Common myeloid progenitor, CD34-positive (primary cell): ENCODE measurements at regions not wholly inside any gene's neighbourhood (a gene's known extent, or its start where the extent isn't known, plus 50 kb on each side); places are given as distances from the start of the nearest gene placed in this dataset.

Source experiments
- CTCF ChIA-PET: fragments of 350-600 bp; sonication (Branson Sonifier 250); formaldehyde crosslinking; loops from one replicate; lab custom pipeline; 2021; ENCODE audit warnings: antibody characterized with exemption; lab: Charles Lee
- POLR2A ChIA-PET: fragments of 350-600 bp; sonication (Branson Sonifier 250); formaldehyde crosslinking; loops from one replicate; lab custom pipeline; 2021; ENCODE audit warnings: antibody characterized with exemption; lab: Charles Lee
- DNase-seq, 3 donors: peaks; one replicate each; pipeline versions ENCODE4 v3.0.0 to v3.0.0-alpha.2; 2013
- H3K27ac ChIP-seq, 2 experiments: 1 replicate in 1 of 2; 2 replicates in 1 of 2; pipeline ENCODE4 v1.7.0; 2013; ENCODE audit warnings: inconsistent platforms in 2 of 2, low read length in 2 of 2, mild to moderate bottlenecking in 2 of 2, low read depth in 1 of 2, moderate library complexity in 1 of 2; ENCODE audit not compliant: severe bottlenecking in 2 of 2, insufficient read depth in 1 of 2, poor library complexity in 1 of 2
- H3K27me3 ChIP-seq, 5 experiments: replicated peaks in 2 of 5; 1 replicate in 3 of 5; 2 replicates in 2 of 5; pipeline versions ENCODE4 v1.6.1 to v1.7.0; 2013; ENCODE audit warnings: low read length in 4 of 5, mild to moderate bottlenecking in 2 of 5, moderate library complexity in 2 of 5, inconsistent platforms in 1 of 5; ENCODE audit not compliant: insufficient read depth in 5 of 5, control insufficient read depth in 4 of 5
- H3K36me3 ChIP-seq, 4 experiments: 1 replicate in 2 of 4; 2 replicates in 2 of 4; pipeline versions ENCODE4 v1.6.1 to v1.7.0; 2013; ENCODE audit warnings: low read length in 3 of 4, control low read depth in 1 of 4, mild to moderate bottlenecking in 1 of 4; ENCODE audit not compliant: control insufficient read depth in 4 of 4, insufficient read depth in 4 of 4
- H3K4me1 ChIP-seq, 4 experiments: 1 replicate in 3 of 4; 2 replicates in 1 of 4; pipeline versions ENCODE4 v1.6.1 to v1.7.1; 2013; ENCODE audit warnings: low read length in 3 of 4, mild to moderate bottlenecking in 3 of 4, control low read depth in 1 of 4, inconsistent platforms in 1 of 4, moderate library complexity in 1 of 4; ENCODE audit not compliant: control insufficient read depth in 4 of 4, insufficient read depth in 4 of 4; ENCODE audit errors: control extremely low read depth in 1 of 4
- H3K4me3 ChIP-seq, 7 experiments: 1 replicate in 4 of 7; 2 replicates in 3 of 7; pipeline versions ENCODE4 v1.5.1 to v1.7.0; 2013; ENCODE audit warnings: mild to moderate bottlenecking in 7 of 7, low read length in 6 of 7, moderate library complexity in 6 of 7, inconsistent platforms in 2 of 7, low read depth in 2 of 7, control low read depth in 1 of 7; ENCODE audit not compliant: insufficient read depth in 4 of 7, control insufficient read depth in 1 of 7; ENCODE audit errors: extremely low read depth in 1 of 7
- H3K9me3 ChIP-seq, 5 experiments: 1 replicate in 4 of 5; 2 replicates in 1 of 5; pipeline versions ENCODE4 v1.6.1 to v1.7.1; 2013; ENCODE audit warnings: low read length in 4 of 5, mild to moderate bottlenecking in 2 of 5, inconsistent platforms in 1 of 5, low read depth in 1 of 5, moderate library complexity in 1 of 5; ENCODE audit not compliant: control insufficient read depth in 4 of 5, insufficient read depth in 2 of 5; ENCODE audit errors: control extremely low read depth in 1 of 5
- whole genome bisulfite sequencing: methylation state at CpG from one replicate; pipeline ENCODE4 v1.1.5; 2013; ENCODE audit not compliant: insufficient coverage; 5-methylcytosine and 5-hydroxymethylcytosine counted together

DNA sequence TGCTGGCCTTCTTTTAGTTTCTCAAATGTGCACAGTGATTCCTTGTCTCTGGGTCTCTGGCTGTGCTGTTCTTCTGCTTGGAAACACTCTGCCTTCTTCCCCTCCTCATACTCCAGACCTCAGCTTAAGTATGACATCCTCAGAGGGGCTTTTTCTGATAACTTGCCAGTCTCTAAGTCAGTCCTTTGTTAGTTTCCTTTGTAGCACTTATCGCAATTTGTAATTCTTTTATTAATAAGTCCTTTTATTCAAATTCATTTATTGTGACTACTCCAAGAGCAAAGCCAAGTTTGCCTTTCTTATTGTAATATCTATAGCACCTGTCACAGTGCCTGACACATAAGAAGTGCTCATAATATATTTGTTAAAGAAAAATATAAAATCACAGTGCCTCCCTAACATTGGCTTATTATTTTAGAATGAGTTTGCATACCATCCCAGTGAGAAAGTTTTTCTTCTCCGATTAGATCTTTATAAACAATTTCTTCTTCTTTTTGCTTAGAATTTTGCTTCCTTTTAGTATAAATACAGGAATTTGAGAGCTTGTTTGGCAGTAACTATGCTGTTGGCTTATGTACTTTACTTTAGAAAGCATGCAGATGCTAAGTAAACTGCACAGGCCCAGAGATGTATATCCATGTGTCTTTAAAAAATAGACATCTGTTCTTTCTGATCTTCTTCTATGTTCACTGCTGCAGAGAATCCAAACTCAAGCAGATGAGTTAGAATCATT lies 198.0 kb downstream of the GAS1 start:
- Histone ChIP-seq H3K9me3 (peaks cover 0 to 1% (median 0%) of the 10 kb centered on the region in 5 experiments), H3K27me3 (no peaks in the 10 kb centered on the region), H3K36me3 (no peaks in the 10 kb centered on the region), H3K27ac (no peak overlapping the region), H3K4me1 (no peaks in the 10 kb centered on the region), H3K4me3 (no peak overlapping the region)
- DNase-seq, result no peak
- WGBS, result no CpG with 5 or more reads among the region's 2 CpGs
- ChIA-PET POLR2A (no interaction called here), CTCF (no interaction called here)

DNA sequence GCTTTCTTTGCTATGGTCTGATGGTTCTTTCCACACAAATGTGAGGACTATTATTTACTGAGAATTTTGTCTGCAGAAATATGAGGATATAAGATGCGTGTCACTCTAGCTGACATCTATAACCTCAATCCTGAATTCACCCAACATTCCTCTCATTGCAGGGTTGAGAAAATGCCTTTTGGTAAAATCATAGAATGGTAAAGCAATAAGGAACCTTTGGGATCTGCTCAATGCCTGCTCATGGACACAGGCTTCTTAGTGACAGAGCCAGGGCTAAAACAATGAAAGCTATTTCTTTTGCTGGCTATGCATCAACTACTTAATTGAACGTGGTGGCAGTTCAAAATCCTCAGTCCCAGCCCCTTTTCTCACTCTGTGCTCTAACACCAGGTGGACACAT lies 199.6 kb downstream of the GAS1 start:
- CTCF ChIA-PET, result no interaction called here
- DNase-seq, result no peak
- H3K9me3 ChIP-seq, result peaks cover 0 to 1% (median 0%) of the 10 kb centered on the region in 5 experiments
- no peaks in the 10 kb centered on the region for H3K36me3 ChIP-seq
- H3K4me1 ChIP-seq, result no peaks in the 10 kb centered on the region
- H3K27ac ChIP-seq, result no peak overlapping the region
- 56% methylated on average over 1 of the region's 2 CpGs for WGBS
- no peaks in the 10 kb centered on the region for H3K27me3 ChIP-seq
- POLR2A ChIA-PET, result no interaction called here
- no peak overlapping the region for H3K4me3 ChIP-seq

DNA sequence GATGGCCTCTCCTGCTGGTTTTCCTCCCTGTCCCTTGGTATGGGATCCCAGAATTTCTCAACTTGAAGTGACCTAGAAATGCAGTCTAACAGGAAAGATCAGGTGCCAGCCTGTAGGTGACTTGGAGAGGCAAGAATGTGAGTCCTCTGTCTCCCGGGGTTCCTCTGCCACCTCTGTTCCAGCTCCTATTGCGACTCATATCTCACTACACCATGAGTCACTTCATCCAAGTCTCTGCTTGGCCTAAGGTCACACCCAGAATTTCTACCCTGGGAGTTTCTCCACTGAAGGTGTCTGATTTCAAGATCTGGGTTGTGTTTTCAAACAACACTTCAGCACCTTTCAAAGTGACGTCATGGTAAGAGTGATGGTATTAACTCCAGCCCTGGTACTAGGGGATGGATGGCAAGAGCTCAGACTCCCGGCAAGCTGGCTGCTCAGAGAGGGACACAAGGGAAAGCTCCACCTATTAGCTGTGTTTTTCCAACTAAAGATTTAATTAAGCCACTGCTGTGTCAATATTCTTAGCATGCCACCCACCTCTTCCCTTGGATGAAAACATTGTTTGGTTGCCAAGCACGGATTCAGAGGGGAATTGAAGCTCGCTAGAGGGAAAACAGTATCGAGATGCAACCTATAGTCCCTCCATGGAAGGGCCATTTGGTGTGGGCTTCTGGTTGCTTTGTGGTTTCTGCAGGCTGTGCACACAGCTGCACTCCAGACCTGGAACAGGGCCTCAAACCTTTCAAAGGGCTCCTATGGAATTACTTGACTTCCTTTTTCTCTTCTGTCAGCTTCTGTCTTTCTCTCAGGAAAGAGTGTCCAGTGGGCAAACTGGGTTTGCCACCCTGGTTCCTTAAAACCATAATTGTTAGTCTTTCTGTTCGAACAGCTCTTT lies 205.7 kb downstream of the GAS1 start:
- no peaks in the 10 kb centered on the region for H3K27me3 ChIP-seq
- CTCF ChIA-PET, result no interaction called here
- 95% methylated on average over 5 of the region's 8 CpGs for WGBS
- no peak overlapping the region for H3K27ac ChIP-seq
- POLR2A ChIA-PET, result no interaction called here
- H3K4me3 ChIP-seq, result no peak overlapping the region
- no peak for DNase-seq
- H3K4me1 ChIP-seq, result no peaks in the 10 kb centered on the region
- no peaks in the 10 kb centered on the region for H3K36me3 ChIP-seq
- H3K9me3 ChIP-seq, result no peaks in the 10 kb centered on the region

DNA sequence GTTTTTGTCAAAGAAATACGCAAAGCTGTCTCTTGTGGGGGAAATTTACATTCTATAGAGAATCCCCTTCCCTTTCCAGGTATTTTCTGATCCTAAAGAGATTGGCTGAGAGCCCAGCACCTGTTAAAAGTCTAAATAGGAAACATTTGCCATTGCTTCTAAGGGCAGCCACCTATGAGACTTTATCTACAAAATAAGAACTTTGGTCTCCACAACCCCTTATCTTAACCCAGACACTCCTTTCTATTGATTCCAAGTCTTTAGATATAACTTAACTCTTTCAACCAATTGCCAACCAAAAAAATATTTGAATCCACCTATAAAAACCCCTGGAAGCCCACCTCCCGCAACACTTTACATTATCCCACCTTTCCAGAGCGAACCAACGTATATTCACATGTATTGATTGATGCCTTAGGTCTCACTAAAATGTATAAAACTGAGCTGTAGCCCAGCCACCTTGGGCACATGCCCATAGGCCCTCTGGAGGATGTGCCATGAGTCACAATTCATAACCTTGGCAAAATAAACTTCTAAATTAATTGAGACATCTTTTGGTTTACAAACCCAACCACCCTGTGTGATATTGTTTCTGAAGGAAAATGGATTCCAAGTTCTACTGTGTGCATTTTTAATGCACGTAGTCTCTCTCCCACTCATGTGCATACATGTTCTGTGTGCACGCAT lies 211.4 kb downstream of the GAS1 start:
- DNase-seq, result no peak
- Histone ChIP-seq H3K9me3 (no peaks in the 10 kb centered on the region), H3K27ac (no peak overlapping the region), H3K27me3 (peaks cover 0 to 1% (median 0%) of the 10 kb centered on the region in 5 experiments), H3K36me3 (no peaks in the 10 kb centered on the region), H3K4me3 (no peak overlapping the region), H3K4me1 (no peaks in the 10 kb centered on the region)
- POLR2A ChIA-PET, result no interaction called here
- CTCF ChIA-PET, result no interaction called here
- WGBS, result 98% methylated on average over 4 of the region's 6 CpGs

DNA sequence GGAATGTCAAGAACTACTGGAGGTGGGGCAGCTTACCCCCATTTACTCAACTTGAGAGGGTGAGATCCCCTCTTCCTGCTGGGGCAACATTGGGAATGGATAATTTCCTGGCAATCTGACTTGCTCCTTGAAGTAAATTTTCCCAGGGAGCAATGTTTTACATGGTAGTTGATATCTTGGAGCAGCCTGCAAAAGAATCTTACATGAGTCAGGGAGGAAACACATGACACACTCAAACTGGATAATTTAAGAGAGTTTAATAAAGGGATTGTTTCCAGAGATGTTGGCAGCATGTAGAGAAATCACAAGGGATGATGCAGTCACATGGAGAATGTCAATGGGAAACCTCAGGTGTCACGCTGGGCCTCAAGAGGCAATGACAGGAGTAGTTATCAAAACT lies 212.5 kb downstream of the GAS1 start:
- POLR2A ChIA-PET, result no interaction called here
- no peaks in the 10 kb centered on the region for H3K4me1 ChIP-seq
- no peak overlapping the region for H3K27ac ChIP-seq
- no peak overlapping the region for H3K4me3 ChIP-seq
- H3K27me3 ChIP-seq, result peaks cover 0 to 3% (median 0%) of the 10 kb centered on the region in 5 experiments
- no peaks in the 10 kb centered on the region for H3K9me3 ChIP-seq
- 88% methylated on average over 1 of the region's 1 CpG for WGBS
- no peaks in the 10 kb centered on the region for H3K36me3 ChIP-seq
- no peak for DNase-seq
- CTCF ChIA-PET, result no interaction called here

DNA sequence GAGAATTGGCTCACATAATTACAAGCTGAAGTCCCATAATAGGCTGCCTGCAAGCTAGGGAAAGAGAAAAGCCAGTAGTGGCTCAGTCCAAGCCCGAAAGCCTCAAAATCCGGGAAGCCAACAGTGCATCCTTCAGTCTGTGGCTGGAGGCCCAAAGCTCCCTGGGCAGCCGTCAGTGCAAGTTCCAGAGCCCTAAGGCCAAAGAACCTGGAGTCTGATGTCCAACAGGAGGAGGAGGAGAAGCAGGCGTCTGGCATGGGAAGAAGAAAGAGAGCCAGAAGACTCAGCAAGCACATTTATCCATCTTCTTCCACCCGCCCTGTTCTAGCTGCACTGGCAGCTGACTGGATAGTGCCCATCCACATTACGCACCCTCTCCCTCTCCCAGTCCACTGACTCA lies 213.4 kb downstream of the GAS1 start:
- ChIA-PET CTCF (no interaction called here), POLR2A (no interaction called here)
- Histone ChIP-seq H3K36me3 (no peaks in the 10 kb centered on the region), H3K27ac (no peak overlapping the region), H3K27me3 (peaks cover 0 to 3% (median 0%) of the 10 kb centered on the region in 5 experiments), H3K4me1 (no peaks in the 10 kb centered on the region), H3K9me3 (no peaks in the 10 kb centered on the region), H3K4me3 (no peak overlapping the region)
- 100% methylated on average over 4 of the region's 6 CpGs for WGBS
- DNase-seq, result no peak
